ENCODE measurements at regions not wholly inside any gene's neighbourhood (a gene's known extent, or its start where the extent isn't known, plus 50 kb on each side); places are given as distances from the start of the nearest gene placed in this dataset.

DNA sequence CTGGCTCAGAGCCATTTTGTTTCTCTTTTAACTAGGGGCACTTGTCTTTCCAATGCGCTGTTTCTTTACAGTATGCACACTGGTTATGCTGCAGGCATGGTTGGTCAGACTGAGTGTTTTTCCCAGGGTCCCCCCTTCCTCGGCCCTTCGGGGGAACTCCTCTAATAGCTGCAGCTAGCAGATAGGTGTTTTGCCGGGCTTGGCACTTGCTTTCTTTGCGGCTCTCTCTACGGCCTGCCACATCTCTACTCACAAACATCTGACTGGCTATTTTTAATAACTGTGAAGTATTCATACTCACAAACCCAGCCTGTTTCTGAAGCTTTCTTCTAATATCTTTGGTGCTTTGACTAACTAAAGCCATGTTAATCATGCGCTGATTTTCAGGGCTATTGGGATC lies 89.4 kb downstream of the SLC25A15 start:
- Mint-ChIP-seq H3K9me3 (ENCODE audit: insufficient read depth) (peaks cover 19% of the 10 kb centered on the region), H3K4me1 (no peaks in the 10 kb centered on the region), H3K4me3 (no peak overlapping the region), H3K27me3 (no peaks in the 10 kb centered on the region), H3K27ac (no peak overlapping the region)
- Histone ChIP-seq H3K4me2 (replicated peaks; ENCODE audit: low read depth, low read length, poor library complexity, severe bottlenecking) (no peak overlapping the region), H2AFZ (ENCODE audit: insufficient read depth, low read depth, low read length, poor library complexity, severe bottlenecking) (no peak overlapping the region), H3K36me3 (replicated peaks in 1 of 2; ENCODE audit: control extremely low read depth in 1 of 2, control insufficient read depth in 1 of 2, extremely low read depth in 1 of 2, insufficient read depth in 2 of 2, low read length in 1 of 2) (peaks cover 0 to 31% of the 10 kb centered on the region in 2 experiments), H3K4me3 (ENCODE audit: control extremely low read depth in 1 of 5, extremely low read depth in 1 of 5, insufficient read depth in 1 of 5, low read depth in 2 of 5, low read length in 4 of 5) (no peak overlapping the region), H3K9me3 (ENCODE audit: control extremely low read depth in 1 of 3, control insufficient read depth in 2 of 3, insufficient read depth in 1 of 3, low read length in 2 of 3) (peaks cover 5 to 84% (median 69%) of the 10 kb centered on the region in 3 donors), H3K27me3 (replicated peaks in 1 of 4; ENCODE audit: control extremely low read depth in 1 of 4, control insufficient read depth in 3 of 4, insufficient read depth in 4 of 4, low read length in 3 of 4) (no peaks in the 10 kb centered on the region), H3K9ac (ENCODE audit: low read length) (no peak overlapping the region), H4K20me1 (ENCODE audit: control insufficient read depth, insufficient read depth, low read length, poor library complexity, severe bottlenecking) (no peaks in the 10 kb centered on the region), H3K4me1 (ENCODE audit: control insufficient read depth in 2 of 2, insufficient read depth in 2 of 2, low read length in 2 of 2) (no peaks in the 10 kb centered on the region), H3K27ac (ENCODE audit: low read length in 2 of 2) (no peak overlapping the region), H3K79me2 (ENCODE audit: control insufficient read depth, insufficient read depth, low read length) (peaks cover 6% of the 10 kb centered on the region)
- no peak for ATAC-seq (ENCODE audit: low read depth)
- ChIA-PET POLR2A (no interaction called here), CTCF (no interaction called here)
- 100% methylated on average over 1 of the region's 7 CpGs for WGBS (ENCODE audit: insufficient coverage)
- intact Hi-C loops (cut with micrococcal nuclease): no loop called here
- no peak for DNase-seq
- TF ChIP-seq EZH2 (IDR thresholded peaks at IDR 0.05; ENCODE audit: borderline replicate concordance, insufficient read depth, low read depth, low read length, poor library complexity, severe bottlenecking): no peak
- TF ChIP-seq, protein P1, sequence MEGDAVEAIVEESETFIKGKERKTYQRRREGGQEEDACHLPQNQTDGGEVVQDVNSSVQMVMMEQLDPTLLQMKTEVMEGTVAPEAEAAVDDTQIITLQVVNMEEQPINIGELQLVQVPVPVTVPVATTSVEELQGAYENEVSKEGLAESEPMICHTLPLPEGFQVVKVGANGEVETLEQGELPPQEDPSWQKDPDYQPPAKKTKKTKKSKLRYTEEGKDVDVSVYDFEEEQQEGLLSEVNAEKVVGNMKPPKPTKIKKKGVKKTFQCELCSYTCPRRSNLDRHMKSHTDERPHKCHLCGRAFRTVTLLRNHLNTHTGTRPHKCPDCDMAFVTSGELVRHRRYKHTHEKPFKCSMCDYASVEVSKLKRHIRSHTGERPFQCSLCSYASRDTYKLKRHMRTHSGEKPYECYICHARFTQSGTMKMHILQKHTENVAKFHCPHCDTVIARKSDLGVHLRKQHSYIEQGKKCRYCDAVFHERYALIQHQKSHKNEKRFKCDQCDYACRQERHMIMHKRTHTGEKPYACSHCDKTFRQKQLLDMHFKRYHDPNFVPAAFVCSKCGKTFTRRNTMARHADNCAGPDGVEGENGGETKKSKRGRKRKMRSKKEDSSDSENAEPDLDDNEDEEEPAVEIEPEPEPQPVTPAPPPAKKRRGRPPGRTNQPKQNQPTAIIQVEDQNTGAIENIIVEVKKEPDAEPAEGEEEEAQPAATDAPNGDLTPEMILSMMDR (IDR thresholded peaks at IDR 0.05): no peak
